ENCODE measurements at regions not wholly inside any gene's neighbourhood (a gene's known extent, or its start where the extent isn't known, plus 50 kb on each side); places are given as distances from the start of the nearest gene placed in this dataset.

DNA sequence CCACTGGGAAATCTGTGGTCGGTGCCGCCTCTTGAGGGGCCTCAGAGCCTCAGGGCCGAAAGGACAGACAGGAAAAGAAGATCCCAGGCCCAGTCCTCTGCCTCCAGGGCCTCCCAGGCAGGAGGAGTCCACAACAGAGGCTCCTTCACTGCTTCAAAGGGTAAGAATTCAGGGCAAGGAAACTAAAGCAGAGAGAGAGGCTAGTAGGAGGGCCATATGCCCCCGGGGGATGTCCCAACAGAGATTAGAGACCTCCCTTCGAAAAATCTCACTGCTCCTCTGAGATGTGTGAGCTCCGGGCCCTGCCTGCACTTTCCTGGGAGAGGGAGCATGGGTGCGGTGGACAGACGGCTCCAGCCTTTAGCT lies 465.9 kb downstream of the NPHP4 start:
- Histone ChIP-seq H3K36me3 (ENCODE audit: control insufficient read depth, insufficient read depth, low read length) (no peaks in the 10 kb centered on the region), H3K27me3 (ENCODE audit: control insufficient read depth, insufficient read depth, low read length) (no peaks in the 10 kb centered on the region), H3K27ac (ENCODE audit: insufficient read depth, low read length) (no peak overlapping the region), H3K4me3 (replicated peaks in 1 of 4; ENCODE audit: control extremely low read depth in 1 of 4, insufficient read depth in 1 of 4, low read depth in 3 of 4, low read length in 4 of 4) (no peak overlapping the region), H3K9ac (ENCODE audit: insufficient read depth, low read length) (no peak overlapping the region), H3K9me3 (ENCODE audit: control insufficient read depth, insufficient read depth, low read depth, low read length) (no peaks in the 10 kb centered on the region), H3K4me2 (ENCODE audit: extremely low read depth, insufficient read depth, low read length) (no peak overlapping the region), H2AFZ (ENCODE audit: low read length) (no peak overlapping the region), H4K20me1 (ENCODE audit: control insufficient read depth, extremely low read depth, insufficient read depth, low read length) (no peaks in the 10 kb centered on the region), H3K79me2 (ENCODE audit: control insufficient read depth, insufficient read depth, low read length) (no peaks in the 10 kb centered on the region), H3K4me1 (ENCODE audit: control insufficient read depth, extremely low read depth, insufficient read depth, low read length) (no peaks in the 10 kb centered on the region)
- no peak for TF ChIP-seq EZH2 (IDR thresholded peaks at IDR 0.05; ENCODE audit: low read length, missing control alignments)
- TF ChIP-seq, protein P1, sequence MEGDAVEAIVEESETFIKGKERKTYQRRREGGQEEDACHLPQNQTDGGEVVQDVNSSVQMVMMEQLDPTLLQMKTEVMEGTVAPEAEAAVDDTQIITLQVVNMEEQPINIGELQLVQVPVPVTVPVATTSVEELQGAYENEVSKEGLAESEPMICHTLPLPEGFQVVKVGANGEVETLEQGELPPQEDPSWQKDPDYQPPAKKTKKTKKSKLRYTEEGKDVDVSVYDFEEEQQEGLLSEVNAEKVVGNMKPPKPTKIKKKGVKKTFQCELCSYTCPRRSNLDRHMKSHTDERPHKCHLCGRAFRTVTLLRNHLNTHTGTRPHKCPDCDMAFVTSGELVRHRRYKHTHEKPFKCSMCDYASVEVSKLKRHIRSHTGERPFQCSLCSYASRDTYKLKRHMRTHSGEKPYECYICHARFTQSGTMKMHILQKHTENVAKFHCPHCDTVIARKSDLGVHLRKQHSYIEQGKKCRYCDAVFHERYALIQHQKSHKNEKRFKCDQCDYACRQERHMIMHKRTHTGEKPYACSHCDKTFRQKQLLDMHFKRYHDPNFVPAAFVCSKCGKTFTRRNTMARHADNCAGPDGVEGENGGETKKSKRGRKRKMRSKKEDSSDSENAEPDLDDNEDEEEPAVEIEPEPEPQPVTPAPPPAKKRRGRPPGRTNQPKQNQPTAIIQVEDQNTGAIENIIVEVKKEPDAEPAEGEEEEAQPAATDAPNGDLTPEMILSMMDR (conservative IDR thresholded peaks at IDR 0.05 in 1 of 2, IDR thresholded peaks at IDR 0.05 in 1 of 2; ENCODE audit: low read depth in 1 of 2, low read length in 2 of 2) = no peak
- DNase-seq (ENCODE audit: low read depth in 2 of 2) = no peak

DNA sequence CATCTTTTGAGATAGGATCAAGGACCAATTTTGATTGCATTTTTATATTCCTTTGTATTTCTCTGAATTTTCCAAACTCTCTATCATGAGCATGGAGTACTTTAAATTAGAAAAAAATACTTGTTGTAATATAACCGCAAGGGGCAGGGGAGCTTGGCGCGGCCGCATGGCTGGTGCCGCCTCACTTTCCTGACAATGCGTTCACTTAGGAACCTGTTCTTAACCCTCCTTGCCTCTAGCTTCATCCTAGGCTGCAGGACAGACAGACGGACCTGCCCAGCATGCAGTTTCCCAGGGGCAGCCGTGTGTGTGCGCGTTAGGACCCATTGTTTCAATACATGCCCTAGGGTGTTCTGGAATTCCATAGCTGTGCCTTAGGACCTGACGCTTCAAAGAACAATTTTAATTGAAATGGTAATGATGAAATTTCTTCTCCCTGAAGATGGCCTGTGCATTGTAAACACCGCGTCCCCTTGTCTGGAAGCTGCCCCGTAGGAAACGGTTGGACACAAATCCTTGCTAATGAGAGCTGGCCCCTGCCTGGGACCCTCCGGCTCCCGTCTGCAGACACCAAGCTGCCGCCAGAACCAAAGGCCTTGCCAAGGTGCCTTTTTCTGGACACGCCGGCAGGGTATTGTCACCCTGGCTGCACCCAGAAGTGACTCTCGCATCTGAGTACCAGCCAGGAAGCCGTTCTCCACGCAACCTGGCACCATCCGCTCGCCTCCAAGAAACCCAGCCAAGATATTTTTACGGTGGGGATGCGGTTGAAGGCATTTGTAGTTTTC lies 466.4 kb downstream of the NPHP4 start:
- no peak overlapping the region for H2AFZ ChIP-seq (ENCODE audit: low read length)
- no peaks in the 10 kb centered on the region for H3K9me3 ChIP-seq (ENCODE audit: control insufficient read depth, insufficient read depth, low read depth, low read length)
- H3K4me3 ChIP-seq (replicated peaks in 1 of 4; ENCODE audit: control extremely low read depth in 1 of 4, insufficient read depth in 1 of 4, low read depth in 3 of 4, low read length in 4 of 4) = no peak overlapping the region
- H3K9ac ChIP-seq (ENCODE audit: insufficient read depth, low read length) = no peak overlapping the region
- TF ChIP-seq EZH2 (IDR thresholded peaks at IDR 0.05; ENCODE audit: low read length, missing control alignments) = no peak
- TF ChIP-seq, protein P1 (conservative IDR thresholded peaks at IDR 0.05 in 1 of 2, IDR thresholded peaks at IDR 0.05 in 1 of 2; ENCODE audit: low read depth in 1 of 2, low read length in 2 of 2) = no peak
- H3K4me2 ChIP-seq (ENCODE audit: extremely low read depth, insufficient read depth, low read length) = no peak overlapping the region
- H3K27me3 ChIP-seq (ENCODE audit: control insufficient read depth, insufficient read depth, low read length) = no peaks in the 10 kb centered on the region
- no peaks in the 10 kb centered on the region for H3K79me2 ChIP-seq (ENCODE audit: control insufficient read depth, insufficient read depth, low read length)
- no peaks in the 10 kb centered on the region for H3K36me3 ChIP-seq (ENCODE audit: control insufficient read depth, insufficient read depth, low read length)
- no peaks in the 10 kb centered on the region for H3K4me1 ChIP-seq (ENCODE audit: control insufficient read depth, extremely low read depth, insufficient read depth, low read length)
- H4K20me1 ChIP-seq (ENCODE audit: control insufficient read depth, extremely low read depth, insufficient read depth, low read length) = no peaks in the 10 kb centered on the region
- no peak overlapping the region for H3K27ac ChIP-seq (ENCODE audit: insufficient read depth, low read length)
- no peak for DNase-seq (ENCODE audit: low read depth in 2 of 2)

DNA sequence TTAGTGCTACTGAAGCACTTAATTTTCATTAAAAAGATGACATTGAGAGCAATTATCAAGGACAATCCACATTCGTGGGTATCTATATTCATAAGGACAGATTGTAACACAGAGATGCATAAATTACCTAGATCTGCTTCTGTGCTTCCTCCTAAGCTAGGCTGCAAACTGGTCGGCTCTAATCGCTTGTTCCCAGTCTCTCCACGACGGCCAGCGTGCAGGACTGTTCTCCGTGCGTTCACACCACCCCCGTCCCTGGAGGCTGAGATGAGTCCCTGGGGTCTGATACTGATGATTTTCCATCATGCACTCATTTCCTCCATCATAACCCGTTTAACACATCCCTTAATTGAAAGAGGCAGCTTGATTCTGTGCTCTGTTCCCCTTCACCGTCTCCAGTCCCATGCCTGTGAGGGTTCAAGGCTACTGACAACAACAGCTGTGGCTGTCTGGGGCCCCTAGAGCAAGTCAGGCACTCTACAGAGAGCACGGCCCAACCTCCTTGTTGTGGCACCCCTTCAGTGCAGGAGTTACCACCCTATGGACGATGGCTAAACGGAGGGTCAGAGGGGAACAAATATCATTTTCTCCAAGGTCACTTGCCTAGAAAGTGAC lies 469.6 kb downstream of the NPHP4 start:
- Histone ChIP-seq H3K9ac (ENCODE audit: insufficient read depth, low read length) (no peak overlapping the region), H3K27me3 (ENCODE audit: control insufficient read depth, insufficient read depth, low read length) (no peaks in the 10 kb centered on the region), H3K27ac (ENCODE audit: insufficient read depth, low read length) (no peak overlapping the region), H4K20me1 (ENCODE audit: control insufficient read depth, extremely low read depth, insufficient read depth, low read length) (no peaks in the 10 kb centered on the region), H3K4me3 (replicated peaks in 1 of 4; ENCODE audit: control extremely low read depth in 1 of 4, insufficient read depth in 1 of 4, low read depth in 3 of 4, low read length in 4 of 4) (no peak overlapping the region), H3K9me3 (ENCODE audit: control insufficient read depth, insufficient read depth, low read depth, low read length) (no peaks in the 10 kb centered on the region), H3K4me1 (ENCODE audit: control insufficient read depth, extremely low read depth, insufficient read depth, low read length) (no peaks in the 10 kb centered on the region), H3K79me2 (ENCODE audit: control insufficient read depth, insufficient read depth, low read length) (no peaks in the 10 kb centered on the region), H3K36me3 (ENCODE audit: control insufficient read depth, insufficient read depth, low read length) (no peaks in the 10 kb centered on the region), H2AFZ (ENCODE audit: low read length) (no peak overlapping the region), H3K4me2 (ENCODE audit: extremely low read depth, insufficient read depth, low read length) (no peak overlapping the region)
- no peak for DNase-seq (ENCODE audit: low read depth in 2 of 2)
- TF ChIP-seq, protein P1 (conservative IDR thresholded peaks at IDR 0.05 in 1 of 2, IDR thresholded peaks at IDR 0.05 in 1 of 2; ENCODE audit: low read depth in 1 of 2, low read length in 2 of 2) = no peak
- TF ChIP-seq EZH2 (IDR thresholded peaks at IDR 0.05; ENCODE audit: low read length, missing control alignments) = no peak

Data from fibroblast of lung (primary cell).